H1 (cell line): ENCODE measurements at regions not wholly inside any gene's neighbourhood (a gene's known extent, or its start where the extent isn't known, plus 50 kb on each side); places are given as distances from the start of the nearest gene placed in this dataset.

Source experiments
- CTCF ChIA-PET: fragments of 300-600 bp; sonication (Branson Sonifier 250); formaldehyde crosslinking; loops from one replicate; lab custom pipeline; 2021; ENCODE audit not compliant: partially characterized antibody; lab: Charles Lee
- POLR2A ChIA-PET: fragments of 300-600 bp; sonication (Branson Sonifier 250); formaldehyde crosslinking; loops from one replicate; lab custom pipeline; 2021; ENCODE audit warnings: inconsistent platforms; ENCODE audit not compliant: partially characterized antibody; lab: Charles Lee
- DNase-seq, 2 experiments: peaks; one replicate each; pipeline versions ENCODE4 v3.0.0 to v3.0.0-alpha.2; 2010 to 2022; ENCODE audit warnings: low spot score in 2 of 2, low read depth in 1 of 2, mixed read lengths in 1 of 2
- FAIRE-seq: peaks from 2 replicates; lab custom pipeline; 2011; peaks lifted over from hg19 to GRCh38; lab: Jason Lieb, UNC
- H2AFZ ChIP-seq: 2 replicates; pipeline ENCODE4 v1.8.1; 2012; ENCODE audit warnings: low read length, inconsistent platforms
- H2AK5ac ChIP-seq: 2 replicates; pipeline ENCODE4 v1.6.1; 2013; ENCODE audit warnings: low read depth, low read length
- H2BK120ac ChIP-seq: replicated peaks from 2 replicates; pipeline ENCODE3; 2013; ENCODE audit warnings: low read depth, low read length, inconsistent platforms
- H2BK12ac ChIP-seq: 2 replicates; pipeline ENCODE4 v1.6.1; 2013; ENCODE audit warnings: low read depth, low read length
- H2BK15ac ChIP-seq: 2 replicates; pipeline ENCODE4 v1.6.1; 2013; ENCODE audit warnings: low read length
- H2BK20ac ChIP-seq: 2 replicates; pipeline ENCODE4 v1.6.1; 2013; ENCODE audit warnings: low read length
- H2BK5ac ChIP-seq: 2 replicates; pipeline ENCODE4 v1.6.1; 2013; ENCODE audit warnings: low read depth, low read length
- H3K14ac ChIP-seq: 2 replicates; pipeline ENCODE4 v1.6.1; 2013; ENCODE audit warnings: inconsistent platforms; ENCODE audit not compliant: insufficient read length
- H3K18ac ChIP-seq: 2 replicates; pipeline ENCODE4 v1.6.1; 2013; ENCODE audit warnings: low read length; ENCODE audit errors: extremely low read depth
- H3K23ac ChIP-seq: 2 replicates; pipeline ENCODE4 v1.6.1; 2013; ENCODE audit warnings: inconsistent platforms; ENCODE audit not compliant: insufficient read length
- H3K23me2 ChIP-seq: 2 replicates; pipeline ENCODE4 v1.6.1; 2013; ENCODE audit warnings: low read depth, low read length
- H3K27ac ChIP-seq: 2 replicates; pipeline ENCODE4 v1.6.1; 2011; ENCODE audit warnings: low read depth, low read length, inconsistent platforms
- H3K27me3 ChIP-seq, 4 experiments: replicated peaks in 1 of 4; 1 replicate in 1 of 4; 2 replicates in 3 of 4; pipeline versions ENCODE4 v1.6.1 to v1.8.1; 2011 to 2013; ENCODE audit warnings: low read length in 3 of 4, mild to moderate bottlenecking in 3 of 4, inconsistent platforms in 2 of 4, mixed read lengths in 2 of 4, moderate library complexity in 1 of 4; ENCODE audit not compliant: control insufficient read depth in 3 of 4, insufficient read depth in 3 of 4; ENCODE audit errors: extremely low read depth in 1 of 4
- H3K36me3 ChIP-seq, 4 experiments: 2 replicates each; pipeline versions ENCODE4 v1.6.1 to v1.8.1; 2011 to 2013; ENCODE audit warnings: mild to moderate bottlenecking in 4 of 4, low read length in 3 of 4, moderate library complexity in 2 of 4, control low read depth in 1 of 4, inconsistent platforms in 1 of 4; ENCODE audit not compliant: insufficient read depth in 4 of 4, control insufficient read depth in 2 of 4
- H3K4ac ChIP-seq: replicated peaks from 2 replicates; pipeline ENCODE3; 2013; ENCODE audit warnings: low read length, low read depth, mixed read lengths, inconsistent platforms; ENCODE audit not compliant: insufficient read length
- H3K4me1 ChIP-seq, 4 experiments: replicated peaks in 1 of 4; 1 replicate in 1 of 4; 2 replicates in 3 of 4; pipeline versions ENCODE4 v1.6.1 to v1.8.1; 2011 to 2013; ENCODE audit warnings: low read length in 3 of 4, inconsistent platforms in 2 of 4, mixed read lengths in 1 of 4; ENCODE audit not compliant: insufficient read depth in 4 of 4, control insufficient read depth in 3 of 4
- H3K4me2 ChIP-seq, 2 experiments: 2 replicates each; pipeline versions ENCODE4 v1.6.1 to v1.8.1; 2011 to 2013; ENCODE audit warnings: low read depth in 2 of 2, low read length in 2 of 2, control low read depth in 1 of 2, inconsistent platforms in 1 of 2, mild to moderate bottlenecking in 1 of 2; ENCODE audit not compliant: insufficient read depth in 1 of 2
- H3K4me3 ChIP-seq, 4 experiments: fragments of 200-600, 300-600 bp in 1 of 4; sonication (generic), shearing (Covaris generic), sonication (Bioruptor Twin) in 1 of 4; 2 replicates each; pipeline versions ENCODE4 v1.5.1 to v1.8.1; 2011 to 2016; ENCODE audit warnings: low read length in 4 of 4, low read depth in 3 of 4, control low read depth in 2 of 4, inconsistent platforms in 2 of 4, mild to moderate bottlenecking in 2 of 4, mixed read lengths in 1 of 4, moderate library complexity in 1 of 4; ENCODE audit not compliant: insufficient read depth in 2 of 4; ENCODE audit errors: extremely low read depth in 1 of 4
- H3K56ac ChIP-seq: replicated peaks from 2 replicates; pipeline ENCODE3; 2013; ENCODE audit warnings: low read depth, mild to moderate bottlenecking, mixed read lengths, low read length, inconsistent platforms; ENCODE audit not compliant: insufficient read length
- H3K79me1 ChIP-seq: 2 replicates; pipeline ENCODE4 v1.6.1; 2013; ENCODE audit warnings: low read depth, low read length, control low read depth
- H3K79me2 ChIP-seq, 2 experiments: 2 replicates each; pipeline versions ENCODE4 v1.6.1 to v1.8.1; 2012 to 2013; ENCODE audit warnings: low read length in 2 of 2, mild to moderate bottlenecking in 2 of 2, inconsistent platforms in 1 of 2; ENCODE audit not compliant: insufficient read depth in 2 of 2, control insufficient read depth in 1 of 2
- H3K9ac ChIP-seq, 4 experiments: replicated peaks in 1 of 4; 1 replicate in 1 of 4; 2 replicates in 3 of 4; pipeline versions ENCODE4 v1.6.1 to v1.8.1; 2011 to 2013; ENCODE audit warnings: low read depth in 3 of 4, low read length in 3 of 4, control low read depth in 2 of 4, mild to moderate bottlenecking in 2 of 4, moderate library complexity in 2 of 4, inconsistent platforms in 1 of 4; ENCODE audit errors: extremely low read depth in 1 of 4
- H3K9me3 ChIP-seq, 2 experiments: 2 replicates each; pipeline versions ENCODE4 v1.6.1 to v1.8.1; 2012 to 2013; ENCODE audit warnings: mild to moderate bottlenecking in 2 of 2, moderate library complexity in 2 of 2, control low read depth in 1 of 2, inconsistent platforms in 1 of 2, low read depth in 1 of 2, low read length in 1 of 2, mixed read lengths in 1 of 2; ENCODE audit not compliant: insufficient read depth in 2 of 2
- H4K20me1 ChIP-seq, 2 experiments: replicated peaks in 1 of 2; 2 replicates each; pipeline versions ENCODE3 to v1.8.1; 2011 to 2013; ENCODE audit warnings: inconsistent platforms in 2 of 2, low read length in 2 of 2, mild to moderate bottlenecking in 1 of 2; ENCODE audit not compliant: insufficient read depth in 2 of 2, control insufficient read depth in 1 of 2
- H4K5ac ChIP-seq: 2 replicates; pipeline ENCODE4 v1.6.1; 2013; ENCODE audit warnings: low read length, low read depth, mixed read lengths, inconsistent platforms; ENCODE audit not compliant: insufficient read length
- H4K8ac ChIP-seq: 2 replicates; pipeline ENCODE4 v1.8.0; 2013; ENCODE audit warnings: mild to moderate bottlenecking, moderate library complexity, low read length, inconsistent platforms; ENCODE audit not compliant: insufficient read depth; ENCODE audit errors: extremely low read depth
- H4K91ac ChIP-seq: replicated peaks from 2 replicates; pipeline ENCODE3; 2013; ENCODE audit warnings: low read length, mixed read lengths, inconsistent platforms; ENCODE audit not compliant: insufficient read length
- FOSL1 ChIP-seq: IDR thresholded peaks from 2 replicates; pipeline ENCODE4 v1.6.1; 2011; ENCODE audit warnings: mild to moderate bottlenecking, low read depth, low read length, moderate library complexity; ENCODE audit not compliant: insufficient read depth
- KDM5A ChIP-seq: fragments of 200-600 bp; IDR thresholded peaks from 2 replicates; pipeline ENCODE4 v1.7.1; 2012; ENCODE audit warnings: mild to moderate bottlenecking, low read length, inconsistent platforms, mixed read lengths
- YY1 ChIP-seq: IDR thresholded peaks from 2 replicates; pipeline ENCODE4 v1.6.1; 2011; ENCODE audit warnings: low read depth, mild to moderate bottlenecking, low read length
- WGBS, 2 experiments: shearing (Covaris generic) in 1 of 2; methylation state at CpG; one replicate each; pipeline versions ENCODE4 v1.1.6 to v1.1.7; 2013 to 2015; ENCODE audit warnings: low lambda C conversion rate in 2 of 2, mixed read lengths in 2 of 2, inconsistent platforms in 1 of 2, low coverage in 1 of 2, missing lambda C conversion rate in 1 of 2; ENCODE audit not compliant: insufficient replicate concordance in 2 of 2, insufficient coverage in 1 of 2, insufficient read length in 1 of 2; ENCODE audit errors: extremely low coverage in 1 of 2, missing lambda C conversion rate in 1 of 2; 5-methylcytosine and 5-hydroxymethylcytosine counted together

- POLR2A ChIA-PET, result interaction anchor here (1.0 kb wide), 1 partner anchor 9 kb away, joined by 5 read pairs; no protein-coding TSS in a partner anchor
- Histone ChIP-seq H3K9ac (no peak overlapping the region), H3K14ac (peak overlapping the region; percentile 97), H3K27me3 (no peaks in the 10 kb centered on the region), H2BK12ac (peak overlapping the region; percentile 96), H3K23me2 (no peaks in the 10 kb centered on the region), H3K9me3 (peaks cover 12 to 16% of the 10 kb centered on the region in 2 experiments; a peak in 3 of 4 replicates), H4K5ac (peak overlapping the region; percentile 72), H2BK5ac (peak overlapping the region; percentile 88; the same call in 1 of the 2 replicates), H4K20me1 (no peaks in the 10 kb centered on the region), H2AFZ (no peak overlapping the region), H3K36me3 (peaks cover 0 to 11% (median 3%) of the 10 kb centered on the region in 4 experiments; a peak in 2 of 8 replicates), H2BK15ac (no peak overlapping the region), H4K91ac (peak overlapping the region; percentile 80), H3K79me1 (no peaks in the 10 kb centered on the region), H2AK5ac (peak overlapping the region; percentile 91; the same call in 1 of the 2 replicates), H3K4me1 (peaks cover 0 to 7% (median 2%) of the 10 kb centered on the region in 4 experiments; a peak in 4 of 7 replicates), H3K79me2 (no peaks in the 10 kb centered on the region), H3K56ac (no peak overlapping the region), H3K4me2 (peak overlapping the region; percentile 2 to 50; a peak in 2 of 4 replicates), H2BK120ac (peak overlapping the region; percentile 59), H2BK20ac (peak overlapping the region; percentile 8; the same call in 1 of the 2 replicates), H4K8ac (no peak overlapping the region), H3K27ac (peak overlapping the region; percentile 51; the same call in 1 of the 2 replicates), H3K18ac (peak overlapping the region; percentile 44; the same call in 1 of the 2 replicates), H3K4me3 (peak overlapping the region in 1 of 4 experiments; percentile 16; a peak in 1 of 8 replicates), H3K23ac (no peak overlapping the region), H3K4ac (no peak overlapping the region)
- FAIRE-seq, result no peak
- DNase-seq, result no peak
- TF ChIP-seq FOSL1 (no peak), KDM5A (no peak), YY1 (0 out of 2 replicates have a peak, but pooled peaks have one; percentile 6)
- 84% methylated on average over 3 of the region's 3 CpGs; no CpG with 5 or more reads in 1 of the 2 experiments for WGBS, 2 experiments
- CTCF ChIA-PET, result interaction anchor here (1.1 kb wide), 1 partner anchor 384 kb away, joined by 3 read pairs; no protein-coding TSS in a partner anchor
Measured at GRCh38 chr6:49341869-49342268, 121.2 kb downstream of the MMUT start.
